Astrocyte (in vitro differentiated cells and primary cell): ENCODE measurements at regions not wholly inside any gene's neighbourhood (a gene's known extent, or its start where the extent isn't known, plus 50 kb on each side); places are given as distances from the start of the nearest gene placed in this dataset.

Source experiments
- CTCF ChIP-seq: IDR thresholded peaks from 2 replicates; pipeline ENCODE4 v1.5.1; 2011; ENCODE audit warnings: low read depth, mild to moderate bottlenecking, inconsistent platforms, low read length, moderate library complexity; ENCODE audit not compliant: insufficient read depth
- EZH2 ChIP-seq: IDR thresholded peaks from 2 replicates; pipeline ENCODE4 v1.6.1; 2012; ENCODE audit warnings: mild to moderate bottlenecking, low read length, inconsistent platforms; ENCODE audit not compliant: insufficient read depth

GRCh38 chr21:38979271-38980121 is 173.8 kb downstream of the ETS2 start:
- TF ChIP-seq CTCF (no peak), EZH2 (no peak)
